ENCODE measurements at regions not wholly inside any gene's neighbourhood (a gene's known extent, or its start where the extent isn't known, plus 50 kb on each side); places are given as distances from the start of the nearest gene placed in this dataset.

DNA sequence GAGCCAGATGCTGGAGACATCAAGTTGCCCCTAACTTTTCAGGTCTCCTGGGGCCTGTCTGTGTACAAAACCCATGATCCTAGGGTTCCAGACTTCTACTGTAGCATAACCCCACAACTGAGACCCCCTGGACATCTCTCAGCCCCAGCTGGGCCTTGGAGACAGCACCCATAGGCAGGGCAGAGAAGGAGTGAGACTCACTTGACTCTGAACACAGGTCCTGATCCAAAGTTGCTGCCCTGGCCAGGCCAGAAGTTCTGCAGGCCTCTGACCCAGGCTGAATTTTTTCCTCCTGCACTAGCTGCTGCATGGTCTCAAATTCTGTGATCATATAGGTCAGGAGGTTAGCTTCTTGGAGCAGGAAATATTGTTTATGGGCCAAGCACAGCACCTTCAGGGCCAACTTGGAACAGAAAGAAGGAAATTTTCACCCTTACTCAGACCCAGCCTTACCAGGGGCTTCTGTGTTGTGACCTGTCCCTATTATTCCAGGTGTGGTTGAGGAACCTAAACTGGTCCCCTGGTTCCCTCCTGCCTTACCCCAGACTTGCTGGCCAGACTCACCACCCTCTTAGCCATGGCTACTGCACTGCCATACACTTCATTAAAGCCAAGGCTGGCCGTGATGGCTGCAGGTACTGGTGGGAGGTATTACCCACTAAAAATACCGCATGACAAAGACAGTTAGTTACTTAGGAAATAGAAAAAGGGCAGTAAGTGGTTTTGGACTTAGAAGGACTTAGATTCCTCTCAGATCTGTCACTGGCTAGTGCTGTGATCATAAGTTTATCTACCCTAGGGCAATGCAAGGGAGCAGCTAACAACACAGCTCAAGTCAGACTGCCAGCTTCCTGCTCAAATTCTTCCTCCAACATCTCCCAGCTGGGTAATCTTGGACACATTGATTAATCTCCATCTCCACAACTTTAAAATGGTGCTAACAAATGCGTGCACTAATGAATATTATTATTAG lies 2180.1 kb downstream of the TP53TG3F start:
- no peak for DNase-seq
- no peak for TF ChIP-seq CTCF (IDR thresholded peaks at IDR 0.05; ENCODE audit: low read depth, low read length)

DNA sequence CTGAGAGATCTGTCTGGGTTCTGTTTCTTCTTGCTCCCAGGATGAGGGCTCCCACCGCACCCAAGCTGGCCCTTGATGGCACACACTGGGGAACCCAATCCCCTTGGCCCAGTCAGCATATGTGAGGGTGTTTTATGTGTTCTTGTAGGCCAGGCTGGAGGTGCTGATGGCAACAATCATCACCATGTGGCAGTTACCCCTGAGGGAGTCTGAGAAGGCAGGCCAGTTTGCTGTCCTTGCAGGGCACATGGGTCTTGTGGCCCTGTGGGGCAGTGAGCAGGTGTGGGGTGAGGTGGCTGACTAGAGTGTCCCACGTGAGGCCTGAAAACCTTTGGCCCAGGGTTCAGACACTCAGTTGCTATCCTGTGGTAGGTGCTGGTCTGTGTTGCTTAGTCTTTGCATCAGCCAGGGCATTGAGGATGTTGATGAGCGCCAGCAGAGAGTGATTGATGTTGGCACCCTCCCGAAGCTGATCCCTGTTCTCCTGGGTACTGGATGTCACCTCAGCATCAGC lies 2183.0 kb downstream of the TP53TG3F start:
- no peaks in the 10 kb centered on the region; the same call in 1 of the 2 replicates for H3K9me3 ChIP-seq
- no peaks in the 10 kb centered on the region for H3K4me1 ChIP-seq
- no peak overlapping the region for H3K4me3 ChIP-seq (ENCODE audit: low read depth, low read length)
- no peaks in the 10 kb centered on the region for H3K36me3 ChIP-seq
- no peaks in the 10 kb centered on the region for H3K27me3 ChIP-seq
- DNase-seq, result no peak
- TF ChIP-seq CTCF (IDR thresholded peaks at IDR 0.05; ENCODE audit: low read depth, low read length), result no peak

More for the DNA sequence above, 2180.1 kb downstream of the TP53TG3F start:
- Histone ChIP-seq H3K9me3 (no peaks in the 10 kb centered on the region; the same call in 1 of the 2 replicates), H3K36me3 (no peaks in the 10 kb centered on the region), H3K4me1 (no peaks in the 10 kb centered on the region), H3K27me3 (no peaks in the 10 kb centered on the region), H3K4me3 (ENCODE audit: low read depth, low read length) (no peak overlapping the region)

- no peaks in the 10 kb centered on the region for H3K27me3 ChIP-seq
- no peak overlapping the region for H3K4me3 ChIP-seq (ENCODE audit: low read depth, low read length)
- no peaks in the 10 kb centered on the region for H3K4me1 ChIP-seq
- H3K9me3 ChIP-seq, result no peaks in the 10 kb centered on the region
- TF ChIP-seq CTCF (IDR thresholded peaks at IDR 0.05; ENCODE audit: low read depth, low read length), result no peak
- no peak for DNase-seq
- no peaks in the 10 kb centered on the region for H3K36me3 ChIP-seq
Observed at GRCh38 chr16:35651841-35652240, 2192.4 kb downstream of the TP53TG3F start.

- Histone ChIP-seq H3K27me3 (no peaks in the 10 kb centered on the region), H3K4me1 (no peaks in the 10 kb centered on the region), H3K4me3 (ENCODE audit: low read depth, low read length) (no peak overlapping the region), H3K36me3 (no peaks in the 10 kb centered on the region), H3K9me3 (peaks cover 2% of the 10 kb centered on the region; the same call in 1 of the 2 replicates)
- TF ChIP-seq CTCF (IDR thresholded peaks at IDR 0.05; ENCODE audit: low read depth, low read length), result no peak
- no peak for DNase-seq
Observed at GRCh38 chr16:35664091-35664693, 2204.8 kb downstream of the TP53TG3F start.

GRCh38 chr16:35685085-35685484 lies 2225.7 kb downstream of the TP53TG3F start:
- no peak overlapping the region for H3K4me3 ChIP-seq (ENCODE audit: low read depth, low read length)
- no peaks in the 10 kb centered on the region for H3K27me3 ChIP-seq
- H3K4me1 ChIP-seq, result no peaks in the 10 kb centered on the region
- TF ChIP-seq CTCF (IDR thresholded peaks at IDR 0.05; ENCODE audit: low read depth, low read length), result no peak
- no peaks in the 10 kb centered on the region for H3K36me3 ChIP-seq
- H3K9me3 ChIP-seq, result no peaks in the 10 kb centered on the region
- DNase-seq, result no peak
